SU-DHL-6 (cell line): ENCODE measurements at regions not wholly inside any gene's neighbourhood (a gene's known extent, or its start where the extent isn't known, plus 50 kb on each side); places are given as distances from the start of the nearest gene placed in this dataset.

ENCODE experiments used
- CTCF ChIP-seq: fragments of 200-600 bp; sonication (generic); IDR thresholded peaks from one replicate; pipeline ENCODE4 v1.5.1; 2017; ENCODE audit warnings: antibody characterized with exemption, mild to moderate bottlenecking, low read length, moderate library complexity; ENCODE audit not compliant: insufficient read depth, poor library complexity, severe bottlenecking
- EZH2phosphoT487 ChIP-seq: fragments of 200-600 bp; sonication (generic), shearing (Covaris generic); conservative IDR thresholded peaks from 2 replicates; pipeline ENCODE4 v1.6.1; 2018; ENCODE audit warnings: mild to moderate bottlenecking, antibody characterized with exemption, low read length, moderate library complexity, mixed read lengths

GRCh38 chr6:148212366-148212765 is 130.3 kb upstream of the SASH1 start:
- TF ChIP-seq CTCF (no peak), EZH2phosphoT487 (no peak)
